IPS-20b (cell line): ENCODE measurements at regions not wholly inside any gene's neighbourhood (a gene's known extent, or its start where the extent isn't known, plus 50 kb on each side); places are given as distances from the start of the nearest gene placed in this dataset.

ENCODE experiments used
- H3K27ac ChIP-seq: one replicate; pipeline ENCODE4 v1.5.1; 2013; ENCODE audit warnings: low read length
- H3K27me3 ChIP-seq: 2 replicates; pipeline ENCODE4 v1.6.1; 2013; ENCODE audit warnings: mild to moderate bottlenecking, low read length, inconsistent platforms; ENCODE audit not compliant: insufficient read depth
- H3K36me3 ChIP-seq: 2 replicates; pipeline ENCODE4 v1.6.1; 2013; ENCODE audit warnings: low read depth, mild to moderate bottlenecking, inconsistent platforms, low read length, moderate library complexity; ENCODE audit not compliant: insufficient read depth
- H3K4me1 ChIP-seq: 2 replicates; pipeline ENCODE4 v1.6.1; 2013; ENCODE audit warnings: mild to moderate bottlenecking, control low read depth, inconsistent platforms, low read length, moderate library complexity; ENCODE audit not compliant: insufficient read depth
- H3K4me3 ChIP-seq: 2 replicates; pipeline ENCODE4 v1.5.1; 2013; ENCODE audit warnings: mild to moderate bottlenecking, low read length, inconsistent platforms
- H3K9ac ChIP-seq: 2 replicates; pipeline ENCODE4 v1.6.1; 2013; ENCODE audit warnings: low read depth, mild to moderate bottlenecking, inconsistent platforms, low read length, moderate library complexity
- H3K9me3 ChIP-seq: 2 replicates; pipeline ENCODE4 v1.6.1; 2013; ENCODE audit warnings: mild to moderate bottlenecking, low read depth, low read length, inconsistent platforms; ENCODE audit not compliant: insufficient read depth

DNA sequence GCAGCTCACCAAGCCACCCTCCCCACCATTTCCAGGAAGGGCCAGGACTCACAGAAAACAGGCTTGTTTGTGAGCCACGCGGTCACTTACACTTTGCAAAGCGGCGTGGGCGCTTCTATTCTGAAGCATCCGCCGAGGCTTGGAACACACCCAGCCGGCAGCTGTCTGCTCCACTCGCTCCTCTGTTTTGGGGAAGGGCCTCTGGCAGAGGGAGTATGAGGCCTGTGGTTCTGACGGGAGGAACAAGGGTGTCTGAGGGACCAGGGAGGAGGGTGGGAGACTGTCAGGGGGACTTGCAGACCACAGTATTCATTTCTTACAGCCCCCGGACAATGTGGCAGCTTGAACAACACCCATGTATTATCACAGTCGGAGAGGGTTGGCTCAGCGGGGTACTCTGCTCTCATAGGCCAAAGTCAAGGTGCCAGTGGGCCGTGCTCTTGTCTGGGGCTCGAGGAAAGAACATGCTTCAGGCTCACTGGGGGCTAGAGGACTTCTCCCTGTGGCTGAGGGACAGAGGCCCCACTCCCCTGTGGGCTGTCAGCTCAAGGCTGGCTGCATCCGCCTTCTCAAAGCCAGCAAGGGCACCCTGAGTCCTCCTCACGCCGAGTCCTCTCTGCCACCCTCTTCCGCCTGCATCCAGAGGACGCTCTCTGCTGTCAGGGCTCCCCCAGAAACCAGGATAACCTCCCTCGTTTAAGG lies 60.4 kb upstream of the FAM20C start:
- Histone ChIP-seq H3K4me1 (no peaks in the 10 kb centered on the region), H3K9me3 (no peaks in the 10 kb centered on the region), H3K9ac (no peak overlapping the region), H3K4me3 (no peak overlapping the region), H3K27me3 (no peaks in the 10 kb centered on the region), H3K36me3 (no peaks in the 10 kb centered on the region), H3K27ac (no peak overlapping the region)

DNA sequence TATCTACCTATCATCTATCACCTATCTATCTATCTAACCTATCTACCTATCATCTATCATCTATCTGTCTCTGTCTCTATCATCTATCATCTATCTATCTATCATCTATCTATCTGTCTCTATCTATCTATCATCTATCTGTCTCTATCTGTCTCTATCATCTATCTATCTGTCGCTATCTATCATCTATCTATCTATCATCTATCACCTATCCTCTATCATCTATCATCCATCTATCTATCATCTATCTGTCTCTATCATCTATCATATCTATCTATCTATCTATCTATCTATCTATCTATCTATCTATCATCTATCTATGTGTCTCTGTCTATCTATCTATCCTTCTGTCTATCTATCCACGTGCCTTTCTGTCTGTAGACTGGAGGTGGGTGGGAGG lies 59.5 kb upstream of the FAM20C start:
- Histone ChIP-seq H3K9me3 (no peaks in the 10 kb centered on the region), H3K27me3 (no peaks in the 10 kb centered on the region), H3K36me3 (no peaks in the 10 kb centered on the region), H3K4me3 (no peak overlapping the region), H3K4me1 (no peaks in the 10 kb centered on the region), H3K9ac (no peak overlapping the region), H3K27ac (no peak overlapping the region)

DNA sequence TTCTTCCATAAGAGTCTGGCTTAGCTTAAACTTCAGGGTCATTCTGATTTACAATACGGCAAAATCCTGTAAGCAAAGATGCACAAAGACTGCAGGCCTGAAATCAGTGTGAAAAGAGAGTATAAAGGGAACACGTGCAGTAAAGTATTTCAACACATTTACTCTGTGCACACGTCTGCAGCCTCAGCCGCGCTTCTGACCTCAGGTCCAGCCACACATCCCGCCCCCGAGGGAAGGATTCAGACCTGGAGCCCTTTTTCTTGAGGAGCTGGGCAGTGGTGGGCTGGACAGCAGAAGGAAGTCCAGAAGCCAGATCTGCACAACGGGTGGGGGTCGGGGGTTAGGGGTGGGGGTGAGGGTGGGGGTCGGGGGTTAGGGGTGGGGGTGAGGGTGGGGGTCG lies 58.9 kb upstream of the FAM20C start:
- Histone ChIP-seq H3K9ac (no peak overlapping the region), H3K27ac (no peak overlapping the region), H3K36me3 (no peaks in the 10 kb centered on the region), H3K9me3 (no peaks in the 10 kb centered on the region), H3K4me1 (0 out of 2 replicates have a peak, but pooled peaks cover under 1% of the 10 kb centered on the region), H3K27me3 (no peaks in the 10 kb centered on the region), H3K4me3 (no peak overlapping the region)

DNA sequence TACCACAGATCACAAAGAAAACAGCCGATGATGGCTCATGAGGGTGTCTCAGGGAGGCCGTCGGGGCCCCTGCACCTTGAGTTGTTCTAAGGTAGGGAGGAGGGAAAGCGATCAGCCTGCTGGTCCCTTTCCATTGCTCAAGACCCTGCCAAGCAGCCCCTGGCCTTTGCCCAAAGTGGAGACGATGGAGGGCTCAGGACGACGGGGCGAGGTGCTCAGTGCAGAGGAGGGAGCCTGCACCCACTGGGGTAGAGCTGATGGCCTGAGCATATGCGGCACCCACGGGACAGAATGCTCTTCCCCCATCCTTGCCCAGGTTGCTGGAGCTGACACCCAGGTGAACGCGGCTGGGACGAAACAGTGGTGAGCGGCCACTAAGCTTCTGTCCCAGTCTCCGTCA lies 58.3 kb upstream of the FAM20C start:
- H3K4me3 ChIP-seq = no peak overlapping the region
- H3K9me3 ChIP-seq = no peaks in the 10 kb centered on the region
- no peaks in the 10 kb centered on the region for H3K27me3 ChIP-seq
- H3K27ac ChIP-seq = no peak overlapping the region
- H3K4me1 ChIP-seq = peaks cover 4% of the 10 kb centered on the region; the same call in 1 of the 2 replicates
- no peak overlapping the region for H3K9ac ChIP-seq
- H3K36me3 ChIP-seq = no peaks in the 10 kb centered on the region

- Histone ChIP-seq H3K27me3 (no peaks in the 10 kb centered on the region), H3K4me1 (peaks cover 7% of the 10 kb centered on the region; the same call in 1 of the 2 replicates), H3K27ac (no peak overlapping the region), H3K4me3 (no peak overlapping the region), H3K9ac (no peak overlapping the region), H3K9me3 (no peaks in the 10 kb centered on the region), H3K36me3 (no peaks in the 10 kb centered on the region)
These were observed 57.7 kb upstream of the FAM20C start for GRCh38 chr7:134561-135256.

GRCh38 chr7:135257-135653 lies 57.1 kb upstream of the FAM20C start:
- Histone ChIP-seq H3K36me3 (no peaks in the 10 kb centered on the region), H3K27me3 (no peaks in the 10 kb centered on the region), H3K9me3 (no peaks in the 10 kb centered on the region), H3K4me3 (no peak overlapping the region), H3K27ac (no peak overlapping the region), H3K4me1 (peaks cover 7% of the 10 kb centered on the region; the same call in 1 of the 2 replicates), H3K9ac (no peak overlapping the region)

GRCh38 chr7:135731-136645 lies 56.4 kb upstream of the FAM20C start:
- no peak overlapping the region for H3K27ac ChIP-seq
- H3K9me3 ChIP-seq = no peaks in the 10 kb centered on the region
- no peaks in the 10 kb centered on the region for H3K36me3 ChIP-seq
- no peak overlapping the region for H3K9ac ChIP-seq
- H3K4me1 ChIP-seq = peaks cover 7% of the 10 kb centered on the region; the same call in 1 of the 2 replicates
- no peak overlapping the region for H3K4me3 ChIP-seq
- no peaks in the 10 kb centered on the region for H3K27me3 ChIP-seq

GRCh38 chr7:137094-137891 lies 55.1 kb upstream of the FAM20C start:
- Histone ChIP-seq H3K27ac (no peak overlapping the region), H3K27me3 (no peaks in the 10 kb centered on the region), H3K9ac (no peak overlapping the region), H3K4me3 (no peak overlapping the region), H3K36me3 (no peaks in the 10 kb centered on the region), H3K9me3 (no peaks in the 10 kb centered on the region), H3K4me1 (peaks cover 7% of the 10 kb centered on the region; the same call in 1 of the 2 replicates)

- no peak overlapping the region for H3K27ac ChIP-seq
- peaks cover 7% of the 10 kb centered on the region; the same call in 1 of the 2 replicates for H3K4me1 ChIP-seq
- no peaks in the 10 kb centered on the region for H3K27me3 ChIP-seq
- H3K9me3 ChIP-seq = no peaks in the 10 kb centered on the region
- no peak overlapping the region for H3K9ac ChIP-seq
- no peak overlapping the region for H3K4me3 ChIP-seq
- no peaks in the 10 kb centered on the region for H3K36me3 ChIP-seq
These were observed 53.2 kb upstream of the FAM20C start for GRCh38 chr7:139131-139530.

- Histone ChIP-seq H3K4me3 (no peak overlapping the region), H3K9ac (no peak overlapping the region), H3K9me3 (no peaks in the 10 kb centered on the region), H3K36me3 (no peaks in the 10 kb centered on the region), H3K4me1 (peaks cover 7% of the 10 kb centered on the region; the same call in 1 of the 2 replicates), H3K27ac (no peak overlapping the region), H3K27me3 (no peaks in the 10 kb centered on the region)
These were observed 52.7 kb upstream of the FAM20C start for GRCh38 chr7:139561-140243.
